GM23338 (cell line): ENCODE measurements at regions not wholly inside any gene's neighbourhood (a gene's known extent, or its start where the extent isn't known, plus 50 kb on each side); places are given as distances from the start of the nearest gene placed in this dataset.

Experiments used
- CREB1 ChIP-seq: fragments of 250-450 bp; sonication (Bioruptor Pico); IDR thresholded peaks from 2 replicates; pipeline ENCODE4 v1.5.0; 2020; ENCODE audit warnings: low read depth, mild to moderate bottlenecking, moderate library complexity
- CTCF ChIP-seq, 2 experiments: fragments of 200-600 bp in 1 of 2; sonication (generic) in 1 of 2; conservative IDR thresholded peaks; 2 replicates each; pipeline versions ENCODE4 v1.5.1 to v1.6.1; 2016 to 2017; ENCODE audit warnings: antibody characterized with exemption in 2 of 2, low read depth in 2 of 2, mild to moderate bottlenecking in 2 of 2, moderate library complexity in 1 of 2
- EZH2 ChIP-seq: fragments of 200-600 bp; sonication (generic); IDR thresholded peaks from one replicate; pipeline ENCODE4 v1.8.0; 2017; ENCODE audit warnings: antibody characterized with exemption, mild to moderate bottlenecking, low read depth; ENCODE audit not compliant: unreplicated experiment
- POLR2AphosphoS5 ChIP-seq: IDR thresholded peaks from 2 replicates; pipeline ENCODE4 v1.6.1; 2016; ENCODE audit warnings: antibody characterized with exemption, low read depth
- TF ChIP-seq, protein P1 (sequence below): IDR thresholded peaks from one replicate; pipeline ENCODE4 v1.6.1; 2018; ENCODE audit warnings: antibody characterized with exemption; ENCODE audit not compliant: unreplicated experiment
- TF ChIP-seq, protein P2 (sequence below): IDR thresholded peaks from 2 replicates; pipeline ENCODE4 v1.6.1; 2016; ENCODE audit warnings: antibody characterized with exemption

GRCh38 chr1:234782105-234782751 is 172.2 kb upstream of the IRF2BP2 start:
- no peak for TF ChIP-seq CTCF (conservative IDR thresholded peaks at IDR 0.05; ENCODE audit: low read depth in 2 of 2)
- no peak for TF ChIP-seq POLR2AphosphoS5
- TF ChIP-seq, protein P1, sequence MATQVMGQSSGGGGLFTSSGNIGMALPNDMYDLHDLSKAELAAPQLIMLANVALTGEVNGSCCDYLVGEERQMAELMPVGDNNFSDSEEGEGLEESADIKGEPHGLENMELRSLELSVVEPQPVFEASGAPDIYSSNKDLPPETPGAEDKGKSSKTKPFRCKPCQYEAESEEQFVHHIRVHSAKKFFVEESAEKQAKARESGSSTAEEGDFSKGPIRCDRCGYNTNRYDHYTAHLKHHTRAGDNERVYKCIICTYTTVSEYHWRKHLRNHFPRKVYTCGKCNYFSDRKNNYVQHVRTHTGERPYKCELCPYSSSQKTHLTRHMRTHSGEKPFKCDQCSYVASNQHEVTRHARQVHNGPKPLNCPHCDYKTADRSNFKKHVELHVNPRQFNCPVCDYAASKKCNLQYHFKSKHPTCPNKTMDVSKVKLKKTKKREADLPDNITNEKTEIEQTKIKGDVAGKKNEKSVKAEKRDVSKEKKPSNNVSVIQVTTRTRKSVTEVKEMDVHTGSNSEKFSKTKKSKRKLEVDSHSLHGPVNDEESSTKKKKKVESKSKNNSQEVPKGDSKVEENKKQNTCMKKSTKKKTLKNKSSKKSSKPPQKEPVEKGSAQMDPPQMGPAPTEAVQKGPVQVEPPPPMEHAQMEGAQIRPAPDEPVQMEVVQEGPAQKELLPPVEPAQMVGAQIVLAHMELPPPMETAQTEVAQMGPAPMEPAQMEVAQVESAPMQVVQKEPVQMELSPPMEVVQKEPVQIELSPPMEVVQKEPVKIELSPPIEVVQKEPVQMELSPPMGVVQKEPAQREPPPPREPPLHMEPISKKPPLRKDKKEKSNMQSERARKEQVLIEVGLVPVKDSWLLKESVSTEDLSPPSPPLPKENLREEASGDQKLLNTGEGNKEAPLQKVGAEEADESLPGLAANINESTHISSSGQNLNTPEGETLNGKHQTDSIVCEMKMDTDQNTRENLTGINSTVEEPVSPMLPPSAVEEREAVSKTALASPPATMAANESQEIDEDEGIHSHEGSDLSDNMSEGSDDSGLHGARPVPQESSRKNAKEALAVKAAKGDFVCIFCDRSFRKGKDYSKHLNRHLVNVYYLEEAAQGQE: no peak
- no peak for TF ChIP-seq EZH2
- TF ChIP-seq, protein P2, sequence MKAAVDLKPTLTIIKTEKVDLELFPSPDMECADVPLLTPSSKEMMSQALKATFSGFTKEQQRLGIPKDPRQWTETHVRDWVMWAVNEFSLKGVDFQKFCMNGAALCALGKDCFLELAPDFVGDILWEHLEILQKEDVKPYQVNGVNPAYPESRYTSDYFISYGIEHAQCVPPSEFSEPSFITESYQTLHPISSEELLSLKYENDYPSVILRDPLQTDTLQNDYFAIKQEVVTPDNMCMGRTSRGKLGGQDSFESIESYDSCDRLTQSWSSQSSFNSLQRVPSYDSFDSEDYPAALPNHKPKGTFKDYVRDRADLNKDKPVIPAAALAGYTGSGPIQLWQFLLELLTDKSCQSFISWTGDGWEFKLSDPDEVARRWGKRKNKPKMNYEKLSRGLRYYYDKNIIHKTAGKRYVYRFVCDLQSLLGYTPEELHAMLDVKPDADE: no peak
- TF ChIP-seq CREB1: 0 out of 2 replicates have a peak, but pooled peaks have one; percentile 29
